Aorta (tissue), 5 donors: ENCODE measurements at regions not wholly inside any gene's neighbourhood (a gene's known extent, or its start where the extent isn't known, plus 50 kb on each side); places are given as distances from the start of the nearest gene placed in this dataset.

Source experiments
- ATAC-seq: fragments of 200-7000 bp; cut with Tn5 transposase; one replicate; pipeline ENCODE4 v1.9.1; 2022; ENCODE audit warnings: moderate library complexity; ENCODE audit not compliant: low FRiP score
- DNase-seq, 2 donors: peaks; one replicate each; pipeline ENCODE4 v3.0.0-alpha.2; 2020
- H3K27ac ChIP-seq, 2 donors: one replicate each; pipeline ENCODE4 v1.5.1; 2013; ENCODE audit warnings: low read length in 2 of 2, mild to moderate bottlenecking in 2 of 2, moderate library complexity in 2 of 2, control low read depth in 1 of 2, inconsistent platforms in 1 of 2, low read depth in 1 of 2
- H3K27me3 ChIP-seq, 2 donors: one replicate each; pipeline ENCODE4 v1.6.1; 2013; ENCODE audit warnings: control low read depth in 1 of 2, low read length in 1 of 2, mild to moderate bottlenecking in 1 of 2, moderate library complexity in 1 of 2; ENCODE audit not compliant: insufficient read depth in 2 of 2, control insufficient read depth in 1 of 2
- H3K36me3 ChIP-seq, 2 donors: one replicate each; pipeline ENCODE4 v1.6.1; 2013; ENCODE audit warnings: control low read depth in 1 of 2, low read length in 1 of 2, mild to moderate bottlenecking in 1 of 2; ENCODE audit not compliant: insufficient read depth in 2 of 2, control insufficient read depth in 1 of 2
- H3K4me1 ChIP-seq, 2 donors: one replicate each; pipeline ENCODE4 v1.6.1; 2013; ENCODE audit warnings: low read length in 2 of 2, control low read depth in 1 of 2, mild to moderate bottlenecking in 1 of 2, moderate library complexity in 1 of 2; ENCODE audit not compliant: insufficient read depth in 2 of 2, control insufficient read depth in 1 of 2
- H3K4me3 ChIP-seq, 2 donors: one replicate each; pipeline ENCODE4 v1.5.1; 2013; ENCODE audit warnings: low read length in 2 of 2, control low read depth in 1 of 2, mild to moderate bottlenecking in 1 of 2
- H3K9me3 ChIP-seq: one replicate; pipeline ENCODE4 v1.6.1; 2013; ENCODE audit warnings: mild to moderate bottlenecking, low read length; ENCODE audit not compliant: control insufficient read depth
- WGBS, 2 donors: extraction: QIAGEN DNeasy Blood & Tissue Kit; methylation state at CpG; one replicate each; pipeline ENCODE4 v1.1.7; 2013; 5-methylcytosine and 5-hydroxymethylcytosine counted together
- intact Hi-C, 2 donors: fragments of 100-400 bp; cut with DNase I; formaldehyde crosslinking; loops; one replicate each; pipeline versions ENCODE4 v1.14.2 to v1.15.0; 2022
- donor health status: healthy with polysubstance abuse.
- donor health status: Bipolar disorder and iron deficiency.
- donor health status: DM: no; HTN: no; CAD: no.
- donor health status: DM: no; HTN: no; CAD: no.
- donor health status: DM: yes; HTN: yes; CAD: no.

GRCh38 chr16:49964316-49964715 lies 60.7 kb upstream of the CNEP1R1 start:
- Histone ChIP-seq H3K9me3 (no peaks in the 10 kb centered on the region), H3K4me3 (no peak overlapping the region), H3K4me1 (no peaks in the 10 kb centered on the region), H3K27me3 (no peaks in the 10 kb centered on the region), H3K27ac (no peak overlapping the region), H3K36me3 (no peaks in the 10 kb centered on the region)
- WGBS, 2 donors = 91% methylated on average over 4 of the region's 4 CpGs
- ATAC-seq (no peak), DNase-seq (no peak)
- intact Hi-C loops = no loop called here

GRCh38 chr16:49964973-49965372 lies 60.1 kb upstream of the CNEP1R1 start:
- ATAC-seq = no peak
- WGBS, 2 donors = 91 to 95% methylated on average over 2 of the region's 2 CpGs

GRCh38 chr16:49967012-49967559 lies 57.9 kb upstream of the CNEP1R1 start:
- DNase-seq = no peak
- intact Hi-C loops = no loop called here
- WGBS, 2 donors = 64 to 82% methylated on average over 6 of the region's 6 CpGs

More at GRCh38 chr16:49964973-49965372, 60.1 kb upstream of the CNEP1R1 start:
- no peaks in the 10 kb centered on the region for H3K27me3 ChIP-seq
- no peaks in the 10 kb centered on the region for H3K4me1 ChIP-seq
- no peak for DNase-seq
- H3K36me3 ChIP-seq = no peaks in the 10 kb centered on the region
- no peak overlapping the region for H3K27ac ChIP-seq
- no peaks in the 10 kb centered on the region for H3K9me3 ChIP-seq
- intact Hi-C loops = no loop called here
- no peak overlapping the region for H3K4me3 ChIP-seq

GRCh38 chr16:49969091-49970030 lies 55.7 kb upstream of the CNEP1R1 start:
- Histone ChIP-seq H3K9me3 (no peaks in the 10 kb centered on the region), H3K36me3 (no peaks in the 10 kb centered on the region)

More at GRCh38 chr16:49967012-49967559, 57.9 kb upstream of the CNEP1R1 start:
- Histone ChIP-seq H3K9me3 (no peaks in the 10 kb centered on the region), H3K27me3 (no peaks in the 10 kb centered on the region), H3K27ac (no peak overlapping the region), H3K4me1 (no peaks in the 10 kb centered on the region), H3K4me3 (no peak overlapping the region), H3K36me3 (no peaks in the 10 kb centered on the region)
- no peak for ATAC-seq

GRCh38 chr16:49970797-49971431 lies 54.1 kb upstream of the CNEP1R1 start:
- Histone ChIP-seq H3K36me3 (no peaks in the 10 kb centered on the region), H3K4me1 (no peaks in the 10 kb centered on the region), H3K27ac (no peak overlapping the region), H3K4me3 (no peak overlapping the region), H3K27me3 (no peaks in the 10 kb centered on the region), H3K9me3 (no peaks in the 10 kb centered on the region)
- intact Hi-C loops = no loop called here
- DNase-seq (no peak), ATAC-seq (no peak)
- WGBS, 2 donors = 85% methylated on average over 8 of the region's 8 CpGs

More at GRCh38 chr16:49969091-49970030, 55.7 kb upstream of the CNEP1R1 start:
- ATAC-seq = no peak
- H3K4me3 ChIP-seq = no peak overlapping the region
- WGBS, 2 donors = 32 to 36% methylated on average over 24 of the region's 24 CpGs
- DNase-seq = no peak
- H3K4me1 ChIP-seq = no peaks in the 10 kb centered on the region
- H3K27ac ChIP-seq = no peak overlapping the region
- no peaks in the 10 kb centered on the region for H3K27me3 ChIP-seq
- intact Hi-C loops = no loop called here

GRCh38 chr16:49972280-49972679 lies 52.7 kb upstream of the CNEP1R1 start:
- no peak overlapping the region for H3K4me3 ChIP-seq
- H3K36me3 ChIP-seq = no peaks in the 10 kb centered on the region
- H3K27ac ChIP-seq = no peak overlapping the region
- no peaks in the 10 kb centered on the region for H3K4me1 ChIP-seq
- H3K27me3 ChIP-seq = peaks cover 0 to 1% of the 10 kb centered on the region in 2 donors
- WGBS, 2 donors = 81 to 84% methylated on average over 5 of the region's 5 CpGs
- no peak for DNase-seq
- intact Hi-C loops = no loop called here
- no peaks in the 10 kb centered on the region for H3K9me3 ChIP-seq
- no peak for ATAC-seq

DNA sequence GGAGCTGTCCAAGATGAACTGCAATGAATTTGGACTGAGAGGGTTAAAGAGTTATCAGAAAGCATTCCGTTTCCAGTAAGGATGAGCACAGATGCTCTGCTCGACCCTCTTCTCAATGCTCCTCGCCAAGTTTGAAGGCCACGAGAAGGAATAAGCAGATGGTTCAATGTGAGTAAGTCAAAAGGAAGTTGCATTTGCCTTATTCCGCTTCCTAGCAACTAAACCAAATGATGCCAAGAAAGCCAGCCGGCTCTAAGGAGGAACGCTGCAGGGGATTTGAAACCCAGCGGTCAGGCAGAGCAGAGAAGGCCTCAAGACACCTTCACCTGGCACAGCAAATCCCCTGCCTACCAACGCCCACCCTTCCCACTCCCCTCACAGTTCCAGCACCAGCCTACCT lies 52.1 kb upstream of the CNEP1R1 start:
- no peak overlapping the region for H3K4me3 ChIP-seq
- ATAC-seq (no peak), DNase-seq (no peak)
- H3K36me3 ChIP-seq = no peaks in the 10 kb centered on the region
- H3K27ac ChIP-seq = no peak overlapping the region
- H3K4me1 ChIP-seq = no peaks in the 10 kb centered on the region
- intact Hi-C loops = no loop called here
- 77 to 80% methylated on average over 9 of the region's 9 CpGs for WGBS, 2 donors
- H3K9me3 ChIP-seq = no peaks in the 10 kb centered on the region
- peaks cover 0 to 2% of the 10 kb centered on the region in 2 donors for H3K27me3 ChIP-seq
